ENCODE measurements at regions not wholly inside any gene's neighbourhood (a gene's known extent, or its start where the extent isn't known, plus 50 kb on each side); places are given as distances from the start of the nearest gene placed in this dataset.

GRCh38 chr20:12763406-12763805, 245.4 kb upstream of the SPTLC3 start:
- no peak for TF ChIP-seq CSDC2 (CRISPR knock-in tag; IDR thresholded peaks at IDR 0.05)
- no peak for TF ChIP-seq TOX (CRISPR knock-in tag; IDR thresholded peaks at IDR 0.05; ENCODE audit: borderline replicate concordance)
- no peak for TF ChIP-seq ARNTL (CRISPR knock-in tag; IDR thresholded peaks at IDR 0.05; ENCODE audit: borderline replicate concordance, low read depth)
- TF ChIP-seq ZC3H10 (CRISPR knock-in tag; IDR thresholded peaks at IDR 0.05) = no peak
- TF ChIP-seq POU6F1 (CRISPR knock-in tag; IDR thresholded peaks at IDR 0.05; ENCODE audit: borderline replicate concordance, low read depth) = no peak
- TF ChIP-seq, protein P1, sequence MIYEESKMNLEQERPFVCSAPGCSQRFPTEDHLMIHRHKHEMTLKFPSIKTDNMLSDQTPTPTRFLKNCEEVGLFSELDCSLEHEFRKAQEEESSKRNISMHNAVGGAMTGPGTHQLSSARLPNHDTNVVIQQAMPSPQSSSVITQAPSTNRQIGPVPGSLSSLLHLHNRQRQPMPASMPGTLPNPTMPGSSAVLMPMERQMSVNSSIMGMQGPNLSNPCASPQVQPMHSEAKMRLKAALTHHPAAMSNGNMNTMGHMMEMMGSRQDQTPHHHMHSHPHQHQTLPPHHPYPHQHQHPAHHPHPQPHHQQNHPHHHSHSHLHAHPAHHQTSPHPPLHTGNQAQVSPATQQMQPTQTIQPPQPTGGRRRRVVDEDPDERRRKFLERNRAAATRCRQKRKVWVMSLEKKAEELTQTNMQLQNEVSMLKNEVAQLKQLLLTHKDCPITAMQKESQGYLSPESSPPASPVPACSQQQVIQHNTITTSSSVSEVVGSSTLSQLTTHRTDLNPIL (CRISPR knock-in tag; IDR thresholded peaks at IDR 0.05; ENCODE audit: low read depth) = no peak
- TF ChIP-seq ZNF565 (CRISPR knock-in tag; conservative IDR thresholded peaks at IDR 0.05; ENCODE audit: low read depth) = no peak
- TF ChIP-seq SNAI2 (CRISPR knock-in tag; IDR thresholded peaks at IDR 0.05) = no peak
- no peak for TF ChIP-seq PATZ1 (CRISPR knock-in tag; IDR thresholded peaks at IDR 0.05; ENCODE audit: borderline replicate concordance)
- no peak for TF ChIP-seq ZNF70 (CRISPR knock-in tag; IDR thresholded peaks at IDR 0.05)
